ENCODE measurements at regions not wholly inside any gene's neighbourhood (a gene's known extent, or its start where the extent isn't known, plus 50 kb on each side); places are given as distances from the start of the nearest gene placed in this dataset.

- H3K36me3 ChIP-seq, result no peaks in the 10 kb centered on the region
- TF ChIP-seq CTCF (IDR thresholded peaks at IDR 0.05) (no peak), POLR2AphosphoS5 (IDR thresholded peaks at IDR 0.05) (no peak), EP300 (IDR thresholded peaks at IDR 0.05) (no peak), POLR2A (IDR thresholded peaks at IDR 0.05) (no peak)
- H3K4me3 ChIP-seq, result no peak overlapping the region
- H3K9me3 ChIP-seq, result no peaks in the 10 kb centered on the region
- H3K4me1 ChIP-seq, result peaks cover 0 to 12% (median 6%) of the 10 kb centered on the region in 4 donors
- no peak overlapping the region for H3K27ac ChIP-seq
- WGBS, 2 donors, result 71 to 91% methylated on average over 4 of the region's 4 CpGs
- H3K27me3 ChIP-seq, result no peaks in the 10 kb centered on the region
- intact Hi-C loops (cut with DNase I), result no loop called here
- no peak for DNase-seq
Measured at GRCh38 chr4:145293658-145294057, 113.3 kb upstream of the OTUD4 start.

GRCh38 chr4:145290955-145291354 lies 110.6 kb upstream of the OTUD4 start:
- Histone ChIP-seq H3K9me3 (no peaks in the 10 kb centered on the region), H3K27me3 (no peaks in the 10 kb centered on the region), H3K4me1 (peaks cover 0 to 12% (median 6%) of the 10 kb centered on the region in 4 donors), H3K27ac (no peak overlapping the region), H3K36me3 (no peaks in the 10 kb centered on the region), H3K4me3 (no peak overlapping the region)
- intact Hi-C loops (cut with DNase I), result no loop called here
- 91 to 94% methylated on average over 2 of the region's 2 CpGs for WGBS, 2 donors
- no peak for DNase-seq
- no peak for TF ChIP-seq POLR2AphosphoS5 (IDR thresholded peaks at IDR 0.05)
- no peak for TF ChIP-seq CTCF (IDR thresholded peaks at IDR 0.05)
- no peak for TF ChIP-seq POLR2A (IDR thresholded peaks at IDR 0.05)
- TF ChIP-seq EP300 (IDR thresholded peaks at IDR 0.05), result no peak

- Histone ChIP-seq H3K9me3 (no peaks in the 10 kb centered on the region), H3K27me3 (no peaks in the 10 kb centered on the region), H3K36me3 (no peaks in the 10 kb centered on the region), H3K4me3 (no peak overlapping the region), H3K4me1 (peaks cover 0 to 12% (median 6%) of the 10 kb centered on the region in 4 donors), H3K27ac (peak overlapping the region in 2 of 4 donors; percentile 30 to 33)
- no peak for DNase-seq
- intact Hi-C loops (cut with DNase I), result no loop called here
- WGBS, 2 donors, result 62 to 82% methylated on average over 3 of the region's 3 CpGs
- TF ChIP-seq POLR2A (IDR thresholded peaks at IDR 0.05) (no peak), POLR2AphosphoS5 (IDR thresholded peaks at IDR 0.05) (no peak), CTCF (IDR thresholded peaks at IDR 0.05) (no peak), EP300 (IDR thresholded peaks at IDR 0.05) (no peak)
Measured at GRCh38 chr4:145289403-145290076, 109.2 kb upstream of the OTUD4 start.

GRCh38 chr4:145287351-145287750 lies 107.0 kb upstream of the OTUD4 start:
- H3K4me1 ChIP-seq, result peaks cover 0 to 12% (median 6%) of the 10 kb centered on the region in 4 donors
- H3K4me3 ChIP-seq, result no peak overlapping the region
- DNase-seq, result no peak
- TF ChIP-seq POLR2A (IDR thresholded peaks at IDR 0.05) (no peak), CTCF (IDR thresholded peaks at IDR 0.05) (no peak), EP300 (IDR thresholded peaks at IDR 0.05) (no peak), POLR2AphosphoS5 (IDR thresholded peaks at IDR 0.05) (no peak)
- 85 to 95% methylated on average over 1 of the region's 1 CpG for WGBS, 2 donors
- intact Hi-C loops (cut with DNase I), result no loop called here
- no peaks in the 10 kb centered on the region for H3K9me3 ChIP-seq
- H3K27ac ChIP-seq, result no peak overlapping the region
- no peaks in the 10 kb centered on the region for H3K27me3 ChIP-seq
- H3K36me3 ChIP-seq, result no peaks in the 10 kb centered on the region

- TF ChIP-seq EP300 (IDR thresholded peaks at IDR 0.05), result no peak
- no peak for TF ChIP-seq POLR2AphosphoS5 (IDR thresholded peaks at IDR 0.05)
- H3K27me3 ChIP-seq, result no peaks in the 10 kb centered on the region
- H3K36me3 ChIP-seq, result no peaks in the 10 kb centered on the region
- no peak overlapping the region for H3K4me3 ChIP-seq
- intact Hi-C loops (cut with DNase I), result no loop called here
- H3K4me1 ChIP-seq, result peaks cover 0 to 12% (median 6%) of the 10 kb centered on the region in 4 donors
- H3K9me3 ChIP-seq, result no peaks in the 10 kb centered on the region
- DNase-seq, result no peak
- H3K27ac ChIP-seq, result no peak overlapping the region
Measured at GRCh38 chr4:145285928-145286327, 105.5 kb upstream of the OTUD4 start.

Measured in sigmoid colon (tissue), 6 donors.